Panc1 (cell line): ENCODE measurements at regions not wholly inside any gene's neighbourhood (a gene's known extent, or its start where the extent isn't known, plus 50 kb on each side); places are given as distances from the start of the nearest gene placed in this dataset.

ENCODE experiments used
- ATAC-seq: fragments of 200-7000 bp; cut with Tn5 transposase; 2 replicates; pipeline ENCODE4 v1.9.1; 2020; ENCODE audit warnings: mild to moderate bottlenecking, moderate library complexity
- BruUV-seq: library from RNA; stranded (reverse); fragments of 400-500 nt; replicated peaks from 2 replicates; lab custom pipeline; 2021; lab: Mats Ljungman, UMichigan
- CTCF ChIA-PET: fragments of 300-600 bp; sonication (Branson Sonifier 250); formaldehyde crosslinking; loops from one replicate; lab custom pipeline; 2022; ENCODE audit warnings: antibody characterized with exemption; lab: Charles Lee
- POLR2A ChIA-PET: fragments of 300-600 bp; sonication (Branson Sonifier 250); formaldehyde crosslinking; loops from one replicate; lab custom pipeline; 2022; ENCODE audit warnings: antibody characterized with exemption; lab: Charles Lee
- DNase-seq: peaks from one replicate; pipeline ENCODE4 v3.0.0-alpha.2; 2010; ENCODE audit warnings: low read depth, low spot score
- H3K27ac ChIP-seq: 2 replicates; pipeline ENCODE4 v1.5.1; 2011; ENCODE audit warnings: mild to moderate bottlenecking, low read length, inconsistent platforms
- H3K27me3 ChIP-seq: fragments of 200-500 bp; sonication (Bioruptor generic); 2 replicates; pipeline ENCODE4 v1.6.0; 2014; ENCODE audit warnings: low read length, inconsistent platforms; ENCODE audit not compliant: control insufficient read depth, insufficient read depth
- H3K36me3 ChIP-seq: fragments of 200-500 bp; sonication (Bioruptor generic); 2 replicates; pipeline ENCODE4 v1.5.1; 2014; ENCODE audit warnings: inconsistent platforms, mild to moderate bottlenecking, low read length, moderate library complexity; ENCODE audit not compliant: control insufficient read depth, insufficient read depth
- H3K4me1 ChIP-seq: 2 replicates; pipeline ENCODE4 v1.5.1; 2011; ENCODE audit warnings: inconsistent platforms, mild to moderate bottlenecking, low read length, moderate library complexity; ENCODE audit not compliant: control insufficient read depth, insufficient read depth
- H3K4me3 ChIP-seq, 2 experiments: 2 replicates each; pipeline ENCODE4 v1.5.1; 2011 to 2012; ENCODE audit warnings: low read depth in 2 of 2, low read length in 2 of 2, mild to moderate bottlenecking in 2 of 2, inconsistent platforms in 1 of 2, moderate library complexity in 1 of 2
- H3K9me3 ChIP-seq: fragments of 200-500 bp; sonication (Bioruptor generic); 2 replicates; pipeline ENCODE4 v1.5.1; 2014; ENCODE audit warnings: low read depth, mild to moderate bottlenecking, inconsistent platforms, low read length, moderate library complexity; ENCODE audit not compliant: control insufficient read depth, insufficient read depth
- POLR2AphosphoS5 ChIP-seq: IDR thresholded peaks from 2 replicates; pipeline ENCODE4 v1.6.1; 2012; ENCODE audit warnings: mild to moderate bottlenecking, low read depth, low read length, moderate library complexity
- SIN3A ChIP-seq: IDR thresholded peaks from 2 replicates; pipeline ENCODE4 v1.6.1; 2012; ENCODE audit warnings: low read depth, mild to moderate bottlenecking, low read length, moderate library complexity, borderline replicate concordance; ENCODE audit not compliant: insufficient read depth
- TCF7L2 ChIP-seq: IDR thresholded peaks from 2 replicates; pipeline ENCODE4 v1.6.1; 2011; ENCODE audit warnings: mild to moderate bottlenecking, low read depth, low read length, inconsistent platforms
- in situ Hi-C: cut with HindIII; loops from 2 replicates; pipeline ENCODE4 v1.10.0; 2016; ENCODE audit warnings: low sequenced_read_pairs, low pct_unique_long_range_greater_than_20kb
- intact Hi-C: fragments of 100-400 bp; cut with micrococcal nuclease; formaldehyde crosslinking; loops from one replicate; pipeline ENCODE4 v1.10.0; 2022; ENCODE audit not compliant: unreplicated experiment
- TF ChIP-seq, protein P1 (sequence below): fragments of 450-650 bp; IDR thresholded peaks from 2 replicates; pipeline ENCODE4 v1.5.1; 2017; ENCODE audit warnings: mild to moderate bottlenecking
- TF ChIP-seq, protein P2 (sequence below), 2 experiments: IDR thresholded peaks; 2 replicates each; pipeline ENCODE4 v1.6.1; 2011 to 2012; ENCODE audit warnings: low read depth in 2 of 2, control low read depth in 1 of 2, low read length in 1 of 2, mild to moderate bottlenecking in 1 of 2, moderate library complexity in 1 of 2; ENCODE audit not compliant: insufficient read depth in 1 of 2

DNA sequence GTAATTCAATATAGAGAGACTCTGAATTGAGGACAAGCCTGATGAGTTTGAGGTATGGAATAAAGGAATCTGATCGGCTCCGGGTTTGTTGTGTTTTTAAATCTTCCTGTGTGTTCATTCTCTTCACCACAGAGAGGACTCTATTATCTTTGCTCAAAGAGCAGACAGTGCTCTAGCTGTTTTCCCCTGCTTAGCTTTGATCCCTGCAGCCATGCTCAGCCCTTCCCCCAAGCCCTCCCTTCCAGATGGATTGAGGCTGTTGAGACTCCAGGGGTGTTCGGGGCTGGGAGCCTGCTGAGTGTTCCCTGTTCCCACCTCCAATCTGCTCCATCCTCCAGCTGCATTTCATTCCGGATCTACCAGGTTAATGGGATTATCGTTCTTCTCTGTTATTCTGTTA is 74.2 kb upstream of the CXADR start:
- TF ChIP-seq SIN3A = no peak
- no peak for TF ChIP-seq POLR2AphosphoS5
- TF ChIP-seq, protein P1, sequence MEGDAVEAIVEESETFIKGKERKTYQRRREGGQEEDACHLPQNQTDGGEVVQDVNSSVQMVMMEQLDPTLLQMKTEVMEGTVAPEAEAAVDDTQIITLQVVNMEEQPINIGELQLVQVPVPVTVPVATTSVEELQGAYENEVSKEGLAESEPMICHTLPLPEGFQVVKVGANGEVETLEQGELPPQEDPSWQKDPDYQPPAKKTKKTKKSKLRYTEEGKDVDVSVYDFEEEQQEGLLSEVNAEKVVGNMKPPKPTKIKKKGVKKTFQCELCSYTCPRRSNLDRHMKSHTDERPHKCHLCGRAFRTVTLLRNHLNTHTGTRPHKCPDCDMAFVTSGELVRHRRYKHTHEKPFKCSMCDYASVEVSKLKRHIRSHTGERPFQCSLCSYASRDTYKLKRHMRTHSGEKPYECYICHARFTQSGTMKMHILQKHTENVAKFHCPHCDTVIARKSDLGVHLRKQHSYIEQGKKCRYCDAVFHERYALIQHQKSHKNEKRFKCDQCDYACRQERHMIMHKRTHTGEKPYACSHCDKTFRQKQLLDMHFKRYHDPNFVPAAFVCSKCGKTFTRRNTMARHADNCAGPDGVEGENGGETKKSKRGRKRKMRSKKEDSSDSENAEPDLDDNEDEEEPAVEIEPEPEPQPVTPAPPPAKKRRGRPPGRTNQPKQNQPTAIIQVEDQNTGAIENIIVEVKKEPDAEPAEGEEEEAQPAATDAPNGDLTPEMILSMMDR = no peak
- TF ChIP-seq, protein P2, sequence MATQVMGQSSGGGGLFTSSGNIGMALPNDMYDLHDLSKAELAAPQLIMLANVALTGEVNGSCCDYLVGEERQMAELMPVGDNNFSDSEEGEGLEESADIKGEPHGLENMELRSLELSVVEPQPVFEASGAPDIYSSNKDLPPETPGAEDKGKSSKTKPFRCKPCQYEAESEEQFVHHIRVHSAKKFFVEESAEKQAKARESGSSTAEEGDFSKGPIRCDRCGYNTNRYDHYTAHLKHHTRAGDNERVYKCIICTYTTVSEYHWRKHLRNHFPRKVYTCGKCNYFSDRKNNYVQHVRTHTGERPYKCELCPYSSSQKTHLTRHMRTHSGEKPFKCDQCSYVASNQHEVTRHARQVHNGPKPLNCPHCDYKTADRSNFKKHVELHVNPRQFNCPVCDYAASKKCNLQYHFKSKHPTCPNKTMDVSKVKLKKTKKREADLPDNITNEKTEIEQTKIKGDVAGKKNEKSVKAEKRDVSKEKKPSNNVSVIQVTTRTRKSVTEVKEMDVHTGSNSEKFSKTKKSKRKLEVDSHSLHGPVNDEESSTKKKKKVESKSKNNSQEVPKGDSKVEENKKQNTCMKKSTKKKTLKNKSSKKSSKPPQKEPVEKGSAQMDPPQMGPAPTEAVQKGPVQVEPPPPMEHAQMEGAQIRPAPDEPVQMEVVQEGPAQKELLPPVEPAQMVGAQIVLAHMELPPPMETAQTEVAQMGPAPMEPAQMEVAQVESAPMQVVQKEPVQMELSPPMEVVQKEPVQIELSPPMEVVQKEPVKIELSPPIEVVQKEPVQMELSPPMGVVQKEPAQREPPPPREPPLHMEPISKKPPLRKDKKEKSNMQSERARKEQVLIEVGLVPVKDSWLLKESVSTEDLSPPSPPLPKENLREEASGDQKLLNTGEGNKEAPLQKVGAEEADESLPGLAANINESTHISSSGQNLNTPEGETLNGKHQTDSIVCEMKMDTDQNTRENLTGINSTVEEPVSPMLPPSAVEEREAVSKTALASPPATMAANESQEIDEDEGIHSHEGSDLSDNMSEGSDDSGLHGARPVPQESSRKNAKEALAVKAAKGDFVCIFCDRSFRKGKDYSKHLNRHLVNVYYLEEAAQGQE (IDR thresholded peaks at IDR 0.05; ENCODE audit: insufficient read depth in 1 of 2, low read depth in 2 of 2, low read length in 1 of 2) = no peak
- TF ChIP-seq TCF7L2 = no peak
- no peaks in the 10 kb centered on the region for H3K36me3 ChIP-seq
- no peaks in the 10 kb centered on the region for H3K9me3 ChIP-seq
- no peak for DNase-seq
- ChIA-PET POLR2A (no interaction called here), CTCF (no interaction called here)
- in situ Hi-C loops = no loop called here
- H3K27ac ChIP-seq = no peak overlapping the region
- no peaks in the 10 kb centered on the region for H3K4me1 ChIP-seq
- no peak for ATAC-seq
- no TSS peak for BruUV-seq
- intact Hi-C loops = no loop called here
- H3K27me3 ChIP-seq = no peaks in the 10 kb centered on the region
- no peak overlapping the region for H3K4me3 ChIP-seq

DNA sequence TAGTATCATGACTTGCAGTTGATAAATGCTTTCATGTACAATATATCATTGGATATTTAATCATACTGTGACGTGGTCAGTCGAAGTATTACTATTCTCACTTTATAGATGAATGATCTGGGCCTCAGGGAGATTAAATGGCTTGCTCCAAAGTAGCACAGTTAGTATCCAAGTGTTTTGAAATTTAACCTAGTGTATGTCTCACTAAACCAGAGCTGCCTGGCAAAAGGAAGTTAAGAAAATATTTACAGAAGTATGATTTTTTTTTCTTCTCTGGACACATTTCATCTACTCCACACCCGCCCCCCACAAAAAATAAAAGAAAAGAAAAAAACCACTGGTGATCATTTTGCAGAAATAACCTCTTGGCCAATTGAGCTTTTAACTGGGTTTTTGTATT is 71.9 kb upstream of the CXADR start:
- DNase-seq (no peak), ATAC-seq (no peak)
- CTCF ChIA-PET = no interaction called here
- H3K27me3 ChIP-seq = no peaks in the 10 kb centered on the region
- in situ Hi-C loops = no loop called here
- POLR2A ChIA-PET = interaction anchor here (0.6 kb wide), 1 partner anchor 128 kb away, joined by 3 read pairs; no protein-coding TSS in a partner anchor
- H3K9me3 ChIP-seq = no peaks in the 10 kb centered on the region
- no peaks in the 10 kb centered on the region for H3K4me1 ChIP-seq
- TF ChIP-seq, protein P2 (IDR thresholded peaks at IDR 0.05; ENCODE audit: insufficient read depth in 1 of 2, low read depth in 2 of 2, low read length in 1 of 2) = no peak
- no peak for TF ChIP-seq SIN3A
- no peak for TF ChIP-seq TCF7L2
- no peak for TF ChIP-seq POLR2AphosphoS5
- TF ChIP-seq, protein P1 = no peak
- no peak overlapping the region for H3K4me3 ChIP-seq
- intact Hi-C loops = no loop called here
- no TSS peak for BruUV-seq
- no peaks in the 10 kb centered on the region for H3K36me3 ChIP-seq
- no peak overlapping the region for H3K27ac ChIP-seq
